BLaER1 treated with 17β-estradiol and CSF1 and Interleukin-3, amounts not matched to agents 10 nM and 100 nM (cell line): ENCODE measurements at regions not wholly inside any gene's neighbourhood (a gene's known extent, or its start where the extent isn't known, plus 50 kb on each side); places are given as distances from the start of the nearest gene placed in this dataset.
"Not testable (repeated sequence)": the region's sequence is repeated elsewhere in the genome, so short reads cannot be mapped to it uniquely, and the experiment has no call there.

Source experiments
- H3K27ac ChIP-seq, 11 experiments: shearing (Covaris generic); formaldehyde crosslinking; 2 replicates each; pipeline ENCODE4 v1.8.1; 2022
- H3K27me3 ChIP-seq, 11 experiments: shearing (Covaris generic); formaldehyde crosslinking; 2 replicates each; pipeline ENCODE4 v1.8.1; 2022
- H3K36me3 ChIP-seq, 11 experiments: shearing (Covaris generic); formaldehyde crosslinking; 2 replicates each; pipeline ENCODE4 v1.8.1; 2022
- H3K4me1 ChIP-seq, 10 experiments: shearing (Covaris generic); formaldehyde crosslinking; 2 replicates each; pipeline ENCODE4 v1.8.1; 2022
- H3K4me2 ChIP-seq, 11 experiments: shearing (Covaris generic); formaldehyde crosslinking; 2 replicates each; pipeline ENCODE4 v1.8.1; 2022
- H3K4me3 ChIP-seq, 10 experiments: shearing (Covaris generic); formaldehyde crosslinking; 2 replicates each; pipeline ENCODE4 v1.8.1; 2022
- H3K9ac ChIP-seq, 11 experiments: shearing (Covaris generic); formaldehyde crosslinking; 2 replicates each; pipeline ENCODE4 v1.8.1; 2022
- H3K9me3 ChIP-seq, 11 experiments: shearing (Covaris generic); formaldehyde crosslinking; replicated peaks in 1 of 11; 2 replicates each; pipeline ENCODE4 v1.8.1; 2022
- H4K20me1 ChIP-seq, 11 experiments: shearing (Covaris generic); formaldehyde crosslinking; 2 replicates each; pipeline ENCODE4 v1.8.1; 2022
- Cebpa-rat ChIP-seq, 11 experiments: shearing (Covaris generic); IDR thresholded peaks; 2 replicates each; pipeline ENCODE4 v1.8.1; 2022

GRCh38 chr1:148317288-148317985 lies 165.4 kb upstream of the NBPF11 start:
- TF ChIP-seq Cebpa-rat (IDR thresholded peaks at IDR 0.05): peak; percentile 52 to 94 (median 63); a peak in 17 of 22 replicates
- Histone ChIP-seq H4K20me1 (no peaks in the 10 kb centered on the region), H3K27me3 (0 out of 22 replicates have a peak, but pooled peaks cover 0 to 4% (median 0%) of the 10 kb centered on the region in 11 experiments), H3K4me3 (peak overlapping the region; percentile 48 to 69 (median 58); a peak in 18 of 20 replicates), H3K9ac (peak overlapping the region; percentile 64 to 84 (median 81); a peak in 19 of 22 replicates), H3K4me1 (peaks cover 16 to 35% (median 24%) of the 10 kb centered on the region in 10 experiments), H3K36me3 (no peaks in the 10 kb centered on the region), H3K4me2 (peak overlapping the region; percentile 79 to 95 (median 88)), H3K9me3 (peaks cover 4 to 23% (median 19%) of the 10 kb centered on the region in 11 experiments; a peak in 15 of 22 replicates), H3K27ac (peak overlapping the region; percentile 33 to 92 (median 86); a peak in 21 of 22 replicates)

GRCh38 chr1:148315071-148315811 lies 163.2 kb upstream of the NBPF11 start:
- Histone ChIP-seq H3K27me3 (0 out of 22 replicates have a peak, but pooled peaks cover 0 to 4% (median 0%) of the 10 kb centered on the region in 11 experiments), H3K9ac (no peak overlapping the region), H4K20me1 (no peaks in the 10 kb centered on the region), H3K36me3 (peaks cover 0 to 1% (median 0%) of the 10 kb centered on the region in 11 experiments; a peak in 1 of 22 replicates), H3K27ac (0 out of 22 replicates have a peak overlapping the region, but pooled peaks of 2 of the 11 experiments have one; percentile 13 to 27), H3K9me3 (peaks cover 21 to 44% (median 40%) of the 10 kb centered on the region in 11 experiments), H3K4me3 (no peak overlapping the region), H3K4me2 (peak overlapping the region in 6 of 11 experiments; percentile 11 to 63 (median 35); a peak in 9 of 22 replicates), H3K4me1 (peaks cover 16 to 35% (median 24%) of the 10 kb centered on the region in 10 experiments)
- no peak for TF ChIP-seq Cebpa-rat (IDR thresholded peaks at IDR 0.05)

DNA sequence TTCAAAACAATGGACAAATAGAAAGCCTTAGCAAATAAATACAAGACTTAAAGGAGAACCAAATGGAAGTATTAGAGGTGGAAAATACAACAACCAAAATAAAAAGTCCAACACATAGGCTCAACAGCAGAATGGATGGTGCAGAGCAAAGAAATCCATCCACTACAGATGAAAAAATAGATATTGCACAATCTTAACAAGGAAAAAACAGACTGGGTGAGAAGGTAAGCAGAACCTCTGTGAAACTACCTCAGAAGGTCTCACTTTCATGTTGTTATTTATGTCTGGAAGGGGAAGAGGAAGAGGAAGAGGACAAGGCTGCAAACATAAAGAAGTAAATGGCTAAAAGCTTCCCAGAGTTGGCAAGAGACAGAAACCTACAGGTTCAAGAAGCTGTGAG lies 158.7 kb upstream of the NBPF11 start:
- H3K27ac ChIP-seq: no peak overlapping the region
- no peak overlapping the region for H3K4me2 ChIP-seq

DNA sequence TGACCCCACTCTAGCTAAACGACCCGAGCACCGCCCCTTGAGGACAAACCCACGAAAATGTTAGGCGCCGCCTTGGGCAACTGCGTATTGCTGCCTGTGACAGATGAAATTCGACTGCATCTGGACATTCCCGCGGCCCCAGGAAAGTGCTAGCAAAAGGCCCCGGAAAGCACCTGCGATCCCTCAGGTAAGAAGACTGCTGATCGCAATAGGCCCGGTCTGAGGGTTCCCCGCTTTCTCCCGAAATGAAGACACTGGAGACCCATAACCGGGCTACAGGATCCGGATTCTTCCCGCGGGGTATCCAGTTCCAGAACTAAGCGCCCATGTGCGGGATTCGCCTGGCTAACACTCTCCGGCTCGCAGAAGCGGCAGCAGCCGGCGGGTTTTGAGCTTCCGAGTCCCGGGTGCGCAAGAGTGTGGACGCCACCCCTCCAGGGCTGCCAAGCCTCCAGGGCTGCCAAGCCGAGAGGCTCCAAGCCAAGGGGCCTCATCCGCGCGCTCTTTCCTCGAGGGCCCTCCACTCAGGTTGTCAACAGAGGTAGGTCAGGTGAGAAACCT lies 157.9 kb upstream of the NBPF11 start:
- H3K9me3 ChIP-seq: peaks cover 34 to 70% (median 52%) of the 10 kb centered on the region in 11 experiments
- H3K4me2 ChIP-seq: no peak overlapping the region
- no peak overlapping the region for H3K27ac ChIP-seq
- H3K36me3 ChIP-seq: peaks cover 0 to 5% (median 0%) of the 10 kb centered on the region in 11 experiments; a peak in 1 of 22 replicates
- H4K20me1 ChIP-seq: no peaks in the 10 kb centered on the region
- H3K9ac ChIP-seq: no peak overlapping the region
- no peak for TF ChIP-seq Cebpa-rat (IDR thresholded peaks at IDR 0.05)
- H3K4me3 ChIP-seq: no peak overlapping the region; a peak in 1 of 20 replicates
- H3K4me1 ChIP-seq: peaks cover 0 to 15% (median 5%) of the 10 kb centered on the region in 10 experiments; a peak in 10 of 20 replicates
- peaks cover 0 to 9% (median 0%) of the 10 kb centered on the region in 11 experiments; a peak in 3 of 22 replicates for H3K27me3 ChIP-seq

More for the DNA sequence above, 158.7 kb upstream of the NBPF11 start:
- Histone ChIP-seq H3K36me3 (peaks cover 0 to 5% (median 0%) of the 10 kb centered on the region in 11 experiments; a peak in 1 of 22 replicates), H3K4me3 (no peak overlapping the region; a peak in 1 of 20 replicates), H3K27me3 (0 out of 22 replicates have a peak, but pooled peaks cover 0 to 4% (median 0%) of the 10 kb centered on the region in 11 experiments), H3K9ac (no peak overlapping the region), H3K4me1 (peaks cover 0 to 23% (median 10%) of the 10 kb centered on the region in 10 experiments; a peak in 14 of 20 replicates), H4K20me1 (no peaks in the 10 kb centered on the region), H3K9me3 (peaks cover 34 to 65% (median 49%) of the 10 kb centered on the region in 11 experiments)
- TF ChIP-seq Cebpa-rat (IDR thresholded peaks at IDR 0.05): peak in 4 of 11 experiments; percentile 44 to 71 (median 48); a peak in 4 of 22 replicates

- H3K4me2 ChIP-seq: no peak overlapping the region
- H3K27me3 ChIP-seq: peaks cover 6 to 19% (median 11%) of the 10 kb centered on the region in 11 experiments
- H3K27ac ChIP-seq: no peak overlapping the region
- H3K4me3 ChIP-seq: no peak overlapping the region
- no peak overlapping the region for H3K9ac ChIP-seq
- no peaks in the 10 kb centered on the region for H4K20me1 ChIP-seq
- H3K9me3 ChIP-seq: peaks cover 37 to 79% (median 58%) of the 10 kb centered on the region in 11 experiments
- peaks cover 0 to 5% (median 0%) of the 10 kb centered on the region in 11 experiments; a peak in 1 of 22 replicates for H3K36me3 ChIP-seq
- peaks cover 0 to 16% (median 6%) of the 10 kb centered on the region in 10 experiments; a peak in 10 of 20 replicates for H3K4me1 ChIP-seq
- no peak for TF ChIP-seq Cebpa-rat (IDR thresholded peaks at IDR 0.05)
Observed at GRCh38 chr1:148308832-148309458, 156.9 kb upstream of the NBPF11 start.

DNA sequence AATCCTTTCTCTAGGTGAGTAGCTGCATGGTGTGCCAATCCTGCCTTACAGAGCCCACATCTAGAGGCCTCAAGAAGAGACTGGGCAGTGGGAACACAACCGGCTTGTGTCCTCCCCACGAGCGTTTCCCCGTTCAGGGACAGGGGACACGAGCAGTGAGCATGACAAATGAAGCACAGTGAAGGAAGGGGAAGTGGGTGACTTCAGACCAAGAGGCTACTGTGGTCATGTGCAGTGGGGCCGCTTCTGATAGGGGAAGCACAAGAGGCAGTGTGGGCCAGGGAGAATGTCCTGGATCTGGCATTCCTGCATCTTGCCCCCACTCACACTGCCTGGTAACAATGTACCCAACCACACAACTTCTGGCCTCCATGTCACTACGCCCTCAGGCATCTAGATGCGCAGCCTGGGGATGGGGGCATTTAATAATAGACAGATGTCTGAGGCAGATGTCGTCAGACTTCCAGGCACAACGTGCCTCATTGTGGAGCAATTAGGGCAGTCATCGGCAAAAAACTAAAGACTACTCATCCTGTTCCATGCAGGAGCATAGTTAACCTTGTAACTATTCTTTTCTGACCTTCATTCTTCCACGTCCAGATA lies 155.6 kb upstream of the NBPF11 start:
- Histone ChIP-seq H3K27ac (no peak overlapping the region), H3K27me3 (peaks cover 13 to 24% (median 18%) of the 10 kb centered on the region in 11 experiments), H3K4me1 (peaks cover 6 to 21% (median 10%) of the 10 kb centered on the region in 10 experiments; a peak in 11 of 20 replicates), H3K9me3 (peaks cover 37 to 81% (median 57%) of the 10 kb centered on the region in 11 experiments), H3K4me2 (peak overlapping the region in 4 of 11 experiments; percentile 18 to 64 (median 38); a peak in 6 of 22 replicates), H4K20me1 (no peaks in the 10 kb centered on the region), H3K4me3 (no peak overlapping the region), H3K36me3 (peaks cover 0 to 5% (median 0%) of the 10 kb centered on the region in 11 experiments; a peak in 1 of 22 replicates), H3K9ac (no peak overlapping the region)
- TF ChIP-seq Cebpa-rat (IDR thresholded peaks at IDR 0.05): no peak

DNA sequence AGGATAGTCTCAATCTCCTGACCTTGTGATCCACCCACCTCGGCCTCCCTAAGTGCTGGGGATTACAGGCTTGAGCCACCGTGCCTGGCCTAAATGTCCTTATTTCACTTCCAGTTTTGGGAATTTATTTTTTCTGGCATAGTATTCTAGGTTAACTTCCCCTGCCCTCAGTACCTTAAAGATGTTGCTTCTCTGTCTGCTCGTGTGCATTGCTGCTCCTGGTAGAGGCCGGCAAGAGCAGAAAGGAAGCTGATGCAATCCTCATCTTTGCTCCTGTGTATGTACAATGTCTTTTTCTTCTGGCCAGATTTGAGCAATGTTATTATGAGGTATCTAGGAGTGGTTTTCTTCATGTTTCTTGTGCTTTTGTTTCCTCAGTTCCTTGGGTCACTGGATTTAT lies 152.9 kb upstream of the NBPF11 start:
- not testable (repeated sequence) for H3K9ac ChIP-seq, H3K27ac ChIP-seq, H3K4me2 ChIP-seq, H3K4me3 ChIP-seq, H3K36me3 ChIP-seq, H4K20me1 ChIP-seq
- Histone ChIP-seq H3K4me1 (peaks cover 6 to 21% (median 10%) of the 10 kb centered on the region in 10 experiments; a peak in 11 of 20 replicates), H3K9me3 (peaks cover 10 to 56% (median 30%) of the 10 kb centered on the region in 11 experiments), H3K27me3 (peaks cover 13 to 24% (median 18%) of the 10 kb centered on the region in 11 experiments)

- peaks cover 2 to 34% (median 18%) of the 10 kb centered on the region in 11 experiments; a peak in 19 of 22 replicates for H3K9me3 ChIP-seq
- H3K27me3 ChIP-seq: peaks cover 13 to 24% (median 18%) of the 10 kb centered on the region in 11 experiments
- H4K20me1 ChIP-seq, H3K9ac ChIP-seq, H3K36me3 ChIP-seq, H3K27ac ChIP-seq: not testable (repeated sequence)
- peak overlapping the region; percentile 48 to 83 (median 65); a peak in 20 of 22 replicates for H3K4me2 ChIP-seq
- H3K4me3 ChIP-seq: peak overlapping the region in 9 of 10 experiments; percentile 19 to 63 (median 43); a peak in 15 of 20 replicates
- peaks cover 6 to 16% (median 10%) of the 10 kb centered on the region in 10 experiments; a peak in 11 of 20 replicates for H3K4me1 ChIP-seq
Observed at GRCh38 chr1:148302586-148303364, 150.7 kb upstream of the NBPF11 start.

DNA sequence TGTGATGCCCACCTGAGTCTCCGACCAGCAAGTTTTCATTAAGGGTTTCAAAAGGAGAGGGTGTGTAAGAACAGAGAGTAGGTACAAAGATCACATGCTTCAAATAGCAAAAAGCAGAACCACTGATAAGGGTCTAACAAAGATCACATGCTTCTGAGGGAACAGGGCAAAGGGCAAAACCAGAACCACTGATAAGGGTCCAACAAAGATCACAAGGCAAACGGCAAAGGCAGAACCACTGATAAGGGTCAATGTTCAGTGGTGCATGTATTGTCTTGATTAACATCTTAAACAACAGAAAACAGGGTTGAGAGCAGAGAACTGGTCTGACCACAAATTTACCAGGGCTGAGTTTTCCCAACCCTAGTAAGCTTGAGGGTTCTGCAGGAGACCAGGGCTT lies 145.8 kb upstream of the NBPF11 start:
- H3K9me3 ChIP-seq: peaks cover 11 to 30% (median 27%) of the 10 kb centered on the region in 11 experiments; a peak in 21 of 22 replicates
- not testable (repeated sequence) for H3K27ac ChIP-seq, H3K9ac ChIP-seq, H4K20me1 ChIP-seq, H3K4me2 ChIP-seq, H3K4me3 ChIP-seq, H3K36me3 ChIP-seq, H3K4me1 ChIP-seq, H3K27me3 ChIP-seq
